ENCODE measurements at regions not wholly inside any gene's neighbourhood (a gene's known extent, or its start where the extent isn't known, plus 50 kb on each side); places are given as distances from the start of the nearest gene placed in this dataset.
A peak's percentile ranks its signal among the peaks of the same experiment; 100 is the strongest.

- no peak for DNase-seq
Observed at GRCh38 chr10:120386896-120387295, 70.1 kb upstream of the PLPP4 start.

DNA sequence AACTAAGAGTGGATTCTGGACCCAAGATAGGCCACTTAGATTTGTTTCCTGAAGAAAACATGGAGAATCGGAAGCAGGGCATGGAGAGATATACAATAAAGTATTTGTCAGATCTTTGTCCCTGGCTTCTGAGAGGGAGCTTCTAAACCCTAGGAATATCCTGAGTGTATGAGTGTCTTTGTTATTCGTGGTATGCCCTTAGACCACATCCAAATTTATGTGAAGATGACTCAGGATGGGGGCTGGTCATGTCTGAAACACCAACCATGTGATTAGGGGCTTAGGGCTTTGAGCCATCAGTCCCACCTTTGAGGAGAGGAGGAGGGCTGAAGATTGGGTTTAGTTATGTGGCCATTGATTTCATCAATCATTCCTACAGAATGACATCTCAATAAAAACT is 69.7 kb upstream of the PLPP4 start:
- no peak for DNase-seq

GRCh38 chr10:120392245-120392644 is 64.8 kb upstream of the PLPP4 start:
- DNase-seq, result no peak

DNA sequence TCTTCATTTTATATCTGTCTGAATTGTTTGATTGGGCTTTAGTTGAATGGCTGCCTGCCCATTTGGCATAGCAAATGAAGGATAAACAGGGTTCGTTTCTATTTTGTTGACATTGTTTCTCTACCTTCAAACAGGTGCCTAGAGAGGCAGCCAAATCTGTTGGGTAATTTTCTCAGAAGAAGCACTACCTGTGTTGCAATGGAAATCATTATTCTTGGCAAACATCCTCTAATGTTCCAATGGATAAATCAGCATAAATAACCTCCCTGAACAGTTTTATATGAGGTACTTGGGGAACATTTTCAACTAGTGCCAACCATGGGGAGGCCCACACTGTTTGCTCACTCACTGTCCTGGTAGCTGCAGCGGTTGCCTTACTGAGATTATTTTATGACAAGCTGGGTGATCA is 64.4 kb upstream of the PLPP4 start:
- peak; percentile 61 for DNase-seq

DNA sequence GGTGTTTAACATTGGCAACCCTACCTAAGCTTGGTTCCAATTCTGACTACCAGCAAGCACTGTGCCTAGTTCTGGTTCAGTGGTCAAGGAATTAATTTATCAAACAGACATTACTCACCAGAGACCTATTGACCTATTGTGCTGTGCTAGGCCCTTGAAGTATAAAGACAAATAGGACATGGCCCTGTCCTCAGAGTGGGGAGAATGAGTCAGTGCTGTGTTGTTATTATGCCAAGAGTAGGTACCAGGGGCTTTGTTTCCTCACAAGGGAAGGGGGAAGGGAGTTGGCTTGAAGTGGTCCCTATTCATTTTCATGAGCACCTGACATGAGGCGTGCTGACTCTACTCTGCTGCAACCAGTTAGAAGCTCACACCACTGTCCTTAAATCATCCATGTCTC is 62.6 kb upstream of the PLPP4 start:
- no peak for DNase-seq

DNA sequence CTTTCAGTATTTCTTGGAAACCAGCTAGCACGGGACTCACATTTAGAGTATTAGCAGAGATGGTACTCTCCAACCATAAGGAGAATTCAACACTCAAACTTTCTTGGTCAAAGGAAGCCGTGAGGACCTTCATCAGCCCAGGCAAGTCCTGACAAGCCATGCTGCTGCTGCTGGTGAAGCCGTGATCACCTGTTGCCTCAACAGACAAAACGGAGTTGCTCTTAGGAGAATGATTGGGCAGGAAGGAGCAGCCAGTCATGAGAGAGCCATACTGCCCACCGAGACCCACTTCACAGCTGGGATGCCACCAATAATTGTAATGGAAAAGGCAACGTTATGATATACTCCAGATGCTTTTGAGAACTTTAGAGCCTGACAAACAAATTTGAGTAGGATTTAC is 60.8 kb upstream of the PLPP4 start:
- no peak for DNase-seq

GRCh38 chr10:120398180-120398579 is 58.8 kb upstream of the PLPP4 start:
- DNase-seq, result no peak

GRCh38 chr10:120400601-120401000 is 56.4 kb upstream of the PLPP4 start:
- DNase-seq, result no peak

DNA sequence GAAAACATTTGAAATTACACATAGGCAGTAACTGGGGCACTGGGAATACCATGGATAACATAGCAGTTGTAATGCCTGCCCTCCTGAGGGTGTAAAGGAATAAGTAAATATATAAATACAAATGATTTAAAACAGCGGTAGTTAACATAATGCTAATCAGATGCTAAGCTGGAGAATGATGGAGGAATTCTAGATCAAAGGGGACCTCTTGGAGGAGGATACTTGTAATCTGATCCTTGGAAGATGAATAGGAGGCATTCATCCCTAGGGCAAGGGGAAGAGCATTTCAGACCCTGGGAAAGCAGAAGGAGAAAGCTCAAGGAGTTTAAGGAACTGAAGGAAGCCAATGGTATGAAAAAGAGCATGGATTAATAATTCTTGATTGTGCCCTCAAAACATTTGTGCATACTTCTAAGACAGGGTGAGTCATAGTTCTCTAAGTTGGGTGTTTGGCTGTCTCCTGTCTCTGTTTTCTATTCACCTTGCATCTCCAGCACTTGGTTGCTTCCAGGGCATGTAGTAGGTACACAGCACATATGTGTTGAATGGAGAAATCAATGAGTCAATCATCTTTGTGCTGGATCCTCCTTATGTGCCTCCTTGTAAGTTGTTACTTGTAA is 54.8 kb upstream of the PLPP4 start:
- no peak for DNase-seq

DNA sequence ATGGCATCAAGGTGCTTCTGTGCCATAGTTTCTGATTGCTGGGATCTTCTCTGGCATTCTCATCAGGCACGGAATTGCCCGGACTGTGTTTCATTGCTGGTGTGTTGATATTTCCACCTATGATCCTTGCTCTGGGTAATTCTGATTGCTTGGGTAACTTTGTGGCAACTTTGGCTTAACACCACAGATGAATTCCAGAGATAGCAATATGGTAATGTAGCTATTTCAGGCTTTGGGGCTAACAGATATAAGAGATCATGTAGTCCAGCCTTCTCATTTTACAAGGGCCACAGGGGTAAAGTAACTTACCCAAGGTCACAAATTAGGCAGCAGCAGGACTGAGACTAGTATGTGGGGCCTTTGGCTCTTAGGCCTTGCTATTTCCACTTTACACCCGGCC is 53.9 kb upstream of the PLPP4 start:
- no peak for DNase-seq

DNA sequence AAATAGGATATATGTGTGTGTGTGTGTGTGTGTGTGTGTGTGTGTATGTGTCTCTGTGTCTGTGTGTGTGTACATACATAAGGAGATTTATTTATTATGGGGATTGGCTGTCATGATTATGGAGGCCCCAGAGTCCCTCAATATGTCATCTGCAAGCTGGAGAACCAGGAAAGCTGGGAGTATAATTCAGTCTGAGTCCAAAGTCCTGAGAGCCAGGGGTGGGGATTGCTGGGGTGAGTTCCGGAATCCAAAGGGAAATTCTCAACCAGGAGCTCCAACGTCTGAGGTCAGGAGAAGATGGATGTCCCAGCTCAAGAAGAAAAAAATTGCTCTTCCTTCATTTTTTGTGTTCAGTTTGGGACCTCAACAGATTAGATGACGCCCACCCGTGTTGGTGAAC is 50.7 kb upstream of the PLPP4 start:
- no peak for DNase-seq
